ENCODE measurements at regions not wholly inside any gene's neighbourhood (a gene's known extent, or its start where the extent isn't known, plus 50 kb on each side); places are given as distances from the start of the nearest gene placed in this dataset.

- DNase-seq (ENCODE audit: low read depth in 1 of 2, low spot score in 2 of 2) (no peak), FAIRE-seq (no peak)
- 80% methylated on average over 4 of the region's 4 CpGs; no CpG with 5 or more reads in 1 of the 2 experiments for WGBS, 2 experiments (ENCODE audit: extremely low coverage in 1 of 2, insufficient coverage in 1 of 2, insufficient read length in 1 of 2, insufficient replicate concordance in 2 of 2, low coverage in 1 of 2, low lambda C conversion rate in 2 of 2, missing lambda C conversion rate in 1 of 2)
- Histone ChIP-seq H3K9me3 (ENCODE audit: insufficient read depth in 2 of 2, low read depth in 1 of 2, low read length in 1 of 2) (no peaks in the 10 kb centered on the region), H2BK5ac (ENCODE audit: low read depth, low read length) (no peak overlapping the region), H3K9ac (replicated peaks in 1 of 4; ENCODE audit: extremely low read depth in 1 of 4, low read depth in 3 of 4, low read length in 3 of 4) (no peak overlapping the region), H3K23ac (ENCODE audit: insufficient read length) (no peak overlapping the region), H3K23me2 (ENCODE audit: low read depth, low read length) (no peaks in the 10 kb centered on the region), H3K79me2 (ENCODE audit: control insufficient read depth in 1 of 2, insufficient read depth in 2 of 2, low read length in 2 of 2) (no peaks in the 10 kb centered on the region), H2BK15ac (ENCODE audit: low read length) (no peak overlapping the region), H3K4me2 (ENCODE audit: insufficient read depth in 1 of 2, low read depth in 2 of 2, low read length in 2 of 2) (no peak overlapping the region), H3K56ac (replicated peaks; ENCODE audit: insufficient read length, low read depth, low read length) (no peak overlapping the region), H3K4me1 (replicated peaks in 1 of 4; ENCODE audit: control insufficient read depth in 3 of 4, insufficient read depth in 4 of 4, low read length in 3 of 4) (peaks cover 0 to 8% (median 2%) of the 10 kb centered on the region in 4 experiments; a peak in 2 of 7 replicates), H3K18ac (ENCODE audit: extremely low read depth, low read length) (no peak overlapping the region), H3K14ac (ENCODE audit: insufficient read length) (no peak overlapping the region), H2AK5ac (ENCODE audit: low read depth, low read length) (no peak overlapping the region), H2BK120ac (replicated peaks; ENCODE audit: low read depth, low read length) (no peak overlapping the region), H4K5ac (ENCODE audit: insufficient read length, low read depth, low read length) (no peak overlapping the region), H3K36me3 (ENCODE audit: control insufficient read depth in 2 of 4, insufficient read depth in 4 of 4, low read length in 3 of 4) (no peaks in the 10 kb centered on the region), H3K79me1 (ENCODE audit: low read depth, low read length) (no peaks in the 10 kb centered on the region), H2BK20ac (ENCODE audit: low read length) (no peak overlapping the region), H2AFZ (ENCODE audit: low read length) (0 out of 2 replicates have a peak overlapping the region, but pooled peaks have one; percentile 5), H3K27ac (ENCODE audit: low read depth, low read length) (no peak overlapping the region), H4K91ac (replicated peaks; ENCODE audit: insufficient read length, low read length) (no peak overlapping the region), H3K4me3 (ENCODE audit: extremely low read depth in 1 of 4, insufficient read depth in 2 of 4, low read depth in 3 of 4, low read length in 4 of 4) (no peak overlapping the region), H2BK12ac (ENCODE audit: low read depth, low read length) (no peak overlapping the region), H4K20me1 (replicated peaks in 1 of 2; ENCODE audit: control insufficient read depth in 1 of 2, insufficient read depth in 2 of 2, low read length in 2 of 2) (no peaks in the 10 kb centered on the region), H4K8ac (ENCODE audit: extremely low read depth, insufficient read depth, low read length) (no peak overlapping the region), H3K4ac (replicated peaks; ENCODE audit: insufficient read length, low read depth, low read length) (no peak overlapping the region), H3K27me3 (replicated peaks in 1 of 4; ENCODE audit: control insufficient read depth in 3 of 4, extremely low read depth in 1 of 4, insufficient read depth in 3 of 4, low read length in 3 of 4) (no peaks in the 10 kb centered on the region)
- ChIA-PET POLR2A (ENCODE audit: partially characterized antibody) (no interaction called here), CTCF (ENCODE audit: partially characterized antibody) (interaction anchor here (4.5 kb wide), 1 partner anchor 9 kb away, joined by 22 read pairs; no protein-coding TSS in a partner anchor)
- TF ChIP-seq CHD7 (IDR thresholded peaks at IDR 0.05; ENCODE audit: insufficient replicate concordance, low read length): no peak
Observed at GRCh38 chr19:31570718-31571117, 221.5 kb upstream of the TSHZ3 start.
